Omental fat pad (tissue), 3 donors: ENCODE measurements at regions not wholly inside any gene's neighbourhood (a gene's known extent, or its start where the extent isn't known, plus 50 kb on each side); places are given as distances from the start of the nearest gene placed in this dataset.
"Not testable (repeated sequence)": the region's sequence is repeated elsewhere in the genome, so short reads cannot be mapped to it uniquely, and the experiment has no call there.

Experiments used
- ATAC-seq: fragments of 150-250 bp; one replicate; pipeline ENCODE4 v1.9.1; 2016; ENCODE audit warnings: mild to moderate bottlenecking, moderate library complexity; ENCODE audit not compliant: low FRiP score
- DNase-seq: peaks from one replicate; pipeline ENCODE4 v3.0.0-alpha.2; 2019; ENCODE audit warnings: low spot score
- TF ChIP-seq, protein P1 (sequence below), 3 donors: fragments of 450-650 bp; IDR thresholded peaks; one replicate each; pipeline ENCODE4 v1.5.1; 2016 to 2017; ENCODE audit warnings: antibody characterized with exemption in 3 of 3, mild to moderate bottlenecking in 3 of 3, moderate library complexity in 2 of 3

DNA sequence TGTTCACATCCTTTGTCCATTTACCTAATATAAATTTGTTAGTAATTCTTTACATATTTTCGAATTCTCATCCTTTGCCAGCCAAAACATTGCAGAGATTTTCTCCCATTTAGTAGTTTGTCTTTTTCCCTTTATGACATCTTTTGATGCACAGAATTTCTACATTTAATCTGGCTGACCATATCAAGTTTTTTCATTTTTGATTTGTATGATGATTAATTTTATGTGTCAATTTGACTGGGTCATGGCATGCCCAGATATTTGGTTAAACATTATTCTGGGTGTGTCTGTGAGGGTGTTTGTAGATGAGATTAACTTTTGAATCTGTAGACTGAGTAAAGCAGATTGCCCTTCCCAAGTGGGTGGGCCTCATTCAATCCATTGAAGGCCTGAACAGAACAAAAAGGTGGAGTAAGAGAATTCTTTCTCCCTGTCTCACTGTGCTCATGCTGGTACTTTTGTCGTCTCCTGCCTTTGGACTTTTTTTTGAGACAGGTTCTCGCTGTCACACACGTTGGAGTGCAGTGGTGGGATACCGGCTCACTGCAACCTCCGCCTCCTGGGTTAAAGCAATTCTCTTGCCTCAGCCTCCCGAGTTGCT, 72.1 kb upstream of the EPB41L1 start:
- TF ChIP-seq, protein P1, sequence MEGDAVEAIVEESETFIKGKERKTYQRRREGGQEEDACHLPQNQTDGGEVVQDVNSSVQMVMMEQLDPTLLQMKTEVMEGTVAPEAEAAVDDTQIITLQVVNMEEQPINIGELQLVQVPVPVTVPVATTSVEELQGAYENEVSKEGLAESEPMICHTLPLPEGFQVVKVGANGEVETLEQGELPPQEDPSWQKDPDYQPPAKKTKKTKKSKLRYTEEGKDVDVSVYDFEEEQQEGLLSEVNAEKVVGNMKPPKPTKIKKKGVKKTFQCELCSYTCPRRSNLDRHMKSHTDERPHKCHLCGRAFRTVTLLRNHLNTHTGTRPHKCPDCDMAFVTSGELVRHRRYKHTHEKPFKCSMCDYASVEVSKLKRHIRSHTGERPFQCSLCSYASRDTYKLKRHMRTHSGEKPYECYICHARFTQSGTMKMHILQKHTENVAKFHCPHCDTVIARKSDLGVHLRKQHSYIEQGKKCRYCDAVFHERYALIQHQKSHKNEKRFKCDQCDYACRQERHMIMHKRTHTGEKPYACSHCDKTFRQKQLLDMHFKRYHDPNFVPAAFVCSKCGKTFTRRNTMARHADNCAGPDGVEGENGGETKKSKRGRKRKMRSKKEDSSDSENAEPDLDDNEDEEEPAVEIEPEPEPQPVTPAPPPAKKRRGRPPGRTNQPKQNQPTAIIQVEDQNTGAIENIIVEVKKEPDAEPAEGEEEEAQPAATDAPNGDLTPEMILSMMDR (IDR thresholded peaks at IDR 0.05), result no peak
- ATAC-seq, result no peak
- DNase-seq, result no peak

DNA sequence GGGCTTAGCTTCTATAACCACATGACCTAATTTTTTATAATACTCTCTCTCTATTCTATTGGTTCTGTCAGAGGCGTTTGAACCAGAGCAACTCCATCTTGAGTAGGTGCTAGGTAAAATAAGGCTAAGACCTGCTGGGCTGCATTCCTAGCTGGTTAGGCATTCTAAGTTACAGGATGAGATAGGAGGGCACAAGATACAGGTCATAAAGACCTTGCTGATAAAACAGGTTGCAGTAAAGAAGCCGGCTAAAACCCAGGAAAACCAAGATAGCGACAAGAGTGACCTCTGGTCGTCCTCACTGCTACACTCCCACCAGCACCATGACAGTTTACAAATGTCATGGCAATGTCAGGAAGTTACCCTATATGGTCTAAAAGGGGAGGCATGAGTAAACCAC, 71.3 kb upstream of the EPB41L1 start:
- DNase-seq, ATAC-seq: not testable (repeated sequence)

DNA sequence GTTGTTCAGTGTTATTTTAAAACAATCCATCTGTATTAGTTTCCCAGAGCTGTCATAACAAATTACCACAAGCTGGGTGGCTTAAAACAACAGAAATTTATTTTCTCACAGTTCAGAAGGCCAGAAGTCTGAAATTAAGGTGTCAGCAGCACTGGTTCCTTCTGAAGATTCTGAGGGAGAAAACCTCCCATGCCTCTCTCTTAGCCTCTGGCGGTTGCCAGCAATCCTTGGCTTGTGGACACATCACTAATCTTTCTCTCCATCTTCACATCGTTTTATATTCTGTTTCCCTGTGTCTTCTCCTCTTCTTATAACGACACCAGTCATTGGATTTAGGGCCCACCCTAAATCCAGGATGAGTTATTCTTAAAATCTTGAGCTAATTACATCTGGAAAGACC, 70.2 kb upstream of the EPB41L1 start:
- ATAC-seq, result no peak
- TF ChIP-seq, protein P1 (IDR thresholded peaks at IDR 0.05), result no peak
- no peak for DNase-seq

DNA sequence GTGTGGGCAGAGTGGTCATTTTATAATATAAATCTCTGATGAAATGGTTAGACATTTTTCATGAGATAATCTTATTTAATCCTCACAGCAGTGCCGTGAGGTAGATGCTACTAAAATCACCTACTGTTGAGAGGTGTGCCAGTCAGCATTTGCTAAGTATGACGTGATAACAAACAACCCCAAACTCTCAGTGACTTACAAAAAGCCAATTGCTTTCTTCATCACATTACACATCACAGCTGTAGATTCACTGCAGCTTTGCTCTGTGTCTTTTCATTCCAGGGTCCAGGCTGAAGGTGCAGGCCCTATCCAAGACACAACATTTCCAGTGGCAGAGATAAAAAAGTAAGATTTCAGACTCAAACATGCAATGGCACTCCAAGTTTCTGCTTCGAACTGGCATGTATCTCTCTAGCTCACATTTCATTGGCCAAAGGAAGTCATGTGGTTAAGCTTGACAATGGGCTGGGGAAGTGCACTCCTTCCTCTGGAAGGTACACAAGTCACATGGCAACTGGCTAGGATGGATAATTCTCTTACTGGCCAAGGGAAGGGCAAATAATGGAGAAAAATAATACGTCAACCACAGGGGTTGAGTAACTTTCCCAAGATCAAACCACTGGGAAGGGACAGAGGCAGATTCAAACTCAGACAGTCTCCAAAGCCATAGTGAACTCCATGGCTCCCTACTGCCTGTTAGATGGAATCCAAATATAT, 69.5 kb upstream of the EPB41L1 start:
- no peak for ATAC-seq
- DNase-seq, result no peak
- TF ChIP-seq, protein P1 (IDR thresholded peaks at IDR 0.05), result no peak

DNA sequence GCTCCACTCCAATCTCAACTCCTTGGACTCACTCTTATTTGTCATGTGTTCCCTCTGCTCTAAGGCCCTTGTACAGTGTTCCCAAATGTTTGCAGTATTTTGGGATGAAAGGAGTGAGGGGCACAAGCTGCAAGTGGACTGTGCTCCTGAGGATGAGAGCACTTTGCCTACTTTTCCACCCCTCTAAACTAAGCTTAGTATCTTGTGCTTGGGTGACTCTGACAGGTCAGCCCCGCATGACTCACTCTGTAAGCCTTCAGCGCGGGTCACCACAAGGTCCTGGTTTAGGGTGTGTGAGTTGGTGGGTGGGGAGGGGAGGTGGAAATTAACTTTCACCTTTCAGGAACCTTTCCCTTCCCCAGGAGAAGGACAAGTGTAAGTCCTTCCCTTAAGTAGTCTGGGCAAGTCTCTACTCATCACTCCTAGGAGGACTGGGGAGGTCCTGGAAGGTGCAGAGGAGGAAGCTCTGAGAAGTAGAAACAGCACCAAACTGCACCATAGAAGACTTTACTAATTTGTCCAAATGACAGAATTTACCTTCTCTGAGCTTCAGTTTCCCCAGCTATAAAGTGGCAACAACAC, 68.8 kb upstream of the EPB41L1 start:
- ATAC-seq (no peak), DNase-seq (no peak)
- TF ChIP-seq, protein P1 (IDR thresholded peaks at IDR 0.05), result no peak

DNA sequence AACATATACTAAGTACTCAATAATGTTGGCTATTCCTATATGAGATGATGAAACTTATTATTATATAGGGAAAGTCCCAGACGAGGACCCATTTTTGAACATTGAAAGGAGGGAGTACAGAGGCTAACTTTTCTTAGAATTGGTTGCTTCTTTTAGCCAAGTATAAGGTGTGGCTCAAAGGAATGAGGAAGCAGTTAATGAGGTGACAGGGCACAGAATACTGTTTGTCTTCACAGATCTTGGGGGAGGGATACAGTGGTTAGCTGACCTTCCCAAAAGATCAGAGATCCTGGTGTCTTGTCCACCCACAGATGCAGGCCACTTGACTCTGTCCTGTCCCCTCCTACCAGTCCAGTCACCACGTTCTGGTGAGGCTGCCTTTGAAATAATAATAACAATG, 67.8 kb upstream of the EPB41L1 start:
- TF ChIP-seq, protein P1 (IDR thresholded peaks at IDR 0.05), result no peak
- DNase-seq (no peak), ATAC-seq (no peak)

DNA sequence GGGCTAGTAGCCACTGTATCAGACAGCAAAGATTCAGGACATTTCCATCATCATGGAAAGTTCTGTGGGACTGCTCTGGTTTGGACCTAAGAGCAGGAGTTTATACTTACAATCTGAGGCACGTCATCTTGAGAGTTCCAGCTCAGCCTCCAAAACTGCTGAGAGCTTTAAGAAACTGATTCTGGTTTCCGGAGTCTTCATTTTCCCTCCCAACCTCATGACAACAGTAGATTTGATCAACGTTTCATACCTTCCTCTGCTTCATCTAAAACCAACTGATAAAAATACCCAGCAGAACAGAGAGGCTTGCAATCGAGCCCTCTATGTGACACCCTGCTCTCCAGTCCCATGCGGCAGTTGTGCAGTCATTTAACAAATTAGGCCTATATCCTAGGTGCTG, 64.3 kb upstream of the EPB41L1 start:
- TF ChIP-seq, protein P1 (IDR thresholded peaks at IDR 0.05), result no peak
- no peak for ATAC-seq

More for the DNA sequence above, 64.3 kb upstream of the EPB41L1 start:
- no peak for DNase-seq
